ENCODE measurements at regions not wholly inside any gene's neighbourhood (a gene's known extent, or its start where the extent isn't known, plus 50 kb on each side); places are given as distances from the start of the nearest gene placed in this dataset.

- TF ChIP-seq CTCF (IDR thresholded peaks at IDR 0.05): no peak
- no peak for TF ChIP-seq POLR2A (IDR thresholded peaks at IDR 0.05)
Measured at GRCh38 chr17:53142890-53143289, 679.8 kb upstream of the KIF2B start.
